ES-I3 (cell line): ENCODE measurements at regions not wholly inside any gene's neighbourhood (a gene's known extent, or its start where the extent isn't known, plus 50 kb on each side); places are given as distances from the start of the nearest gene placed in this dataset.

Experiments
- H3K36me3 ChIP-seq: 2 replicates; pipeline ENCODE4 v1.6.1; 2013; ENCODE audit warnings: mild to moderate bottlenecking, low read length, control low read depth, moderate library complexity; ENCODE audit not compliant: insufficient read depth
- H3K4me1 ChIP-seq: 2 replicates; pipeline ENCODE4 v1.6.1; 2013; ENCODE audit warnings: mild to moderate bottlenecking, control low read depth, low read length; ENCODE audit not compliant: insufficient read depth
- H3K9ac ChIP-seq: 2 replicates; pipeline ENCODE4 v1.6.1; 2013; ENCODE audit warnings: low read depth, mild to moderate bottlenecking, low read length, moderate library complexity
- H3K9me3 ChIP-seq: 2 replicates; pipeline ENCODE4 v1.6.1; 2013; ENCODE audit warnings: mild to moderate bottlenecking, low read length, moderate library complexity; ENCODE audit not compliant: control insufficient read depth, insufficient read depth

GRCh38 chr2:161033059-161033660 is 127.1 kb upstream of the TANK start:
- H3K9me3 ChIP-seq, result no peaks in the 10 kb centered on the region
- no peaks in the 10 kb centered on the region for H3K36me3 ChIP-seq
- no peak overlapping the region for H3K9ac ChIP-seq
- H3K4me1 ChIP-seq, result no peaks in the 10 kb centered on the region

GRCh38 chr2:161036926-161037325 is 123.3 kb upstream of the TANK start:
- Histone ChIP-seq H3K4me1 (no peaks in the 10 kb centered on the region), H3K9me3 (no peaks in the 10 kb centered on the region), H3K36me3 (no peaks in the 10 kb centered on the region), H3K9ac (no peak overlapping the region)

- Histone ChIP-seq H3K36me3 (no peaks in the 10 kb centered on the region), H3K4me1 (no peaks in the 10 kb centered on the region), H3K9ac (no peak overlapping the region), H3K9me3 (no peaks in the 10 kb centered on the region)
Observed at GRCh38 chr2:161039071-161039470, 121.2 kb upstream of the TANK start.

- H3K4me1 ChIP-seq, result no peaks in the 10 kb centered on the region
- H3K9me3 ChIP-seq, result no peaks in the 10 kb centered on the region
- H3K9ac ChIP-seq, result no peak overlapping the region
- H3K36me3 ChIP-seq, result no peaks in the 10 kb centered on the region
Observed at GRCh38 chr2:161041356-161041755, 118.9 kb upstream of the TANK start.

- Histone ChIP-seq H3K9me3 (no peaks in the 10 kb centered on the region), H3K9ac (no peak overlapping the region), H3K4me1 (peaks cover 4% of the 10 kb centered on the region; the same call in 1 of the 2 replicates), H3K36me3 (no peaks in the 10 kb centered on the region)
Observed at GRCh38 chr2:161042990-161043625, 117.1 kb upstream of the TANK start.

GRCh38 chr2:161044095-161044865 is 115.9 kb upstream of the TANK start:
- Histone ChIP-seq H3K36me3 (no peaks in the 10 kb centered on the region), H3K9me3 (no peaks in the 10 kb centered on the region), H3K9ac (no peak overlapping the region), H3K4me1 (peaks cover 13% of the 10 kb centered on the region; the same call in 1 of the 2 replicates)

GRCh38 chr2:161044921-161045320 is 115.3 kb upstream of the TANK start:
- Histone ChIP-seq H3K36me3 (no peaks in the 10 kb centered on the region), H3K9ac (no peak overlapping the region), H3K9me3 (no peaks in the 10 kb centered on the region), H3K4me1 (peaks cover 17% of the 10 kb centered on the region; the same call in 1 of the 2 replicates)

- H3K9ac ChIP-seq, result no peak overlapping the region
- no peaks in the 10 kb centered on the region for H3K36me3 ChIP-seq
- no peaks in the 10 kb centered on the region for H3K9me3 ChIP-seq
- peaks cover 17% of the 10 kb centered on the region; the same call in 1 of the 2 replicates for H3K4me1 ChIP-seq
Observed at GRCh38 chr2:161045726-161046125, 114.5 kb upstream of the TANK start.

- H3K9me3 ChIP-seq, result no peaks in the 10 kb centered on the region
- peaks cover 17% of the 10 kb centered on the region; the same call in 1 of the 2 replicates for H3K4me1 ChIP-seq
- no peaks in the 10 kb centered on the region for H3K36me3 ChIP-seq
- H3K9ac ChIP-seq, result no peak overlapping the region
Observed at GRCh38 chr2:161046876-161047275, 113.4 kb upstream of the TANK start.

- H3K36me3 ChIP-seq, result no peaks in the 10 kb centered on the region
- no peak overlapping the region for H3K9ac ChIP-seq
- H3K9me3 ChIP-seq, result no peaks in the 10 kb centered on the region
- peaks cover 17% of the 10 kb centered on the region; the same call in 1 of the 2 replicates for H3K4me1 ChIP-seq
Observed at GRCh38 chr2:161048317-161048716, 111.9 kb upstream of the TANK start.

- peaks cover 17% of the 10 kb centered on the region; the same call in 1 of the 2 replicates for H3K4me1 ChIP-seq
- no peaks in the 10 kb centered on the region for H3K36me3 ChIP-seq
- H3K9me3 ChIP-seq, result no peaks in the 10 kb centered on the region
- no peak overlapping the region for H3K9ac ChIP-seq
Observed at GRCh38 chr2:161049559-161049958, 110.7 kb upstream of the TANK start.

GRCh38 chr2:161052214-161052613 is 108.0 kb upstream of the TANK start:
- H3K36me3 ChIP-seq, result no peaks in the 10 kb centered on the region
- peaks cover 4% of the 10 kb centered on the region; the same call in 1 of the 2 replicates for H3K9me3 ChIP-seq
- H3K9ac ChIP-seq, result no peak overlapping the region
- peaks cover 17% of the 10 kb centered on the region; the same call in 1 of the 2 replicates for H3K4me1 ChIP-seq

GRCh38 chr2:161055289-161055688 is 104.9 kb upstream of the TANK start:
- Histone ChIP-seq H3K9ac (no peak overlapping the region), H3K4me1 (no peaks in the 10 kb centered on the region), H3K36me3 (no peaks in the 10 kb centered on the region), H3K9me3 (peaks cover 4% of the 10 kb centered on the region; the same call in 1 of the 2 replicates)

GRCh38 chr2:161059388-161059787 is 100.8 kb upstream of the TANK start:
- no peaks in the 10 kb centered on the region for H3K36me3 ChIP-seq
- H3K9ac ChIP-seq, result no peak overlapping the region
- H3K4me1 ChIP-seq, result peaks cover 3% of the 10 kb centered on the region; the same call in 1 of the 2 replicates
- peaks cover 4% of the 10 kb centered on the region; the same call in 1 of the 2 replicates for H3K9me3 ChIP-seq
